B cell (primary cell): ENCODE measurements at regions not wholly inside any gene's neighbourhood (a gene's known extent, or its start where the extent isn't known, plus 50 kb on each side); places are given as distances from the start of the nearest gene placed in this dataset.

Experiments used
- ATAC-seq: fragments of 200-7000 bp; cut with Tn5 transposase; one replicate; pipeline ENCODE4 v1.10.0; 2021; ENCODE audit warnings: low read depth, mild to moderate bottlenecking, moderate number of reproducible peaks, moderate library complexity
- CTCF ChIA-PET: fragments of 350-600 bp; sonication (Branson Sonifier 250); formaldehyde crosslinking; loops from one replicate; lab custom pipeline; 2021; ENCODE audit warnings: antibody characterized with exemption, inconsistent platforms; lab: Charles Lee
- POLR2A ChIA-PET: fragments of 350-600 bp; sonication (Branson Sonifier 250); formaldehyde crosslinking; loops from one replicate; lab custom pipeline; 2021; ENCODE audit warnings: antibody characterized with exemption; lab: Charles Lee
- DNase-seq: peaks from one replicate; pipeline ENCODE4 v3.0.0; 2013
- H2AFZ ChIP-seq: 2 replicates; pipeline ENCODE4 v1.6.1; 2012; ENCODE audit warnings: mild to moderate bottlenecking, low read depth, low read length; ENCODE audit not compliant: insufficient read depth, poor library complexity, severe bottlenecking
- H3K27ac ChIP-seq, 2 donors: 1 replicate in 1 of 2; 2 replicates in 1 of 2; pipeline ENCODE4 v1.5.1; 2012 to 2013; ENCODE audit warnings: low read length in 2 of 2, mild to moderate bottlenecking in 2 of 2, moderate library complexity in 1 of 2
- H3K27me3 ChIP-seq, 4 experiments: fragments of 200-600 bp in 1 of 4; sonication (generic) in 1 of 4; replicated peaks in 1 of 4; 1 replicate in 2 of 4; 2 replicates in 2 of 4; pipeline versions ENCODE4 v1.6.1 to v1.7.0; 2013 to 2016; ENCODE audit warnings: low read length in 3 of 4, mild to moderate bottlenecking in 2 of 4, mixed read lengths in 1 of 4, moderate library complexity in 1 of 4; ENCODE audit not compliant: insufficient read depth in 4 of 4, control insufficient read depth in 3 of 4; ENCODE audit errors: control extremely low read depth in 1 of 4
- H3K36me3 ChIP-seq, 2 experiments: replicated peaks in 1 of 2; 1 replicate in 1 of 2; 2 replicates in 1 of 2; pipeline versions ENCODE4 v1.6.1 to v1.7.1; 2013; ENCODE audit warnings: low read length in 1 of 2; ENCODE audit not compliant: insufficient read depth in 2 of 2, control insufficient read depth in 1 of 2; ENCODE audit errors: control extremely low read depth in 1 of 2, extremely low read depth in 1 of 2
- H3K4me1 ChIP-seq, 2 donors: fragments of 200-600 bp in 1 of 2; sonication (generic) in 1 of 2; 1 replicate in 1 of 2; 2 replicates in 1 of 2; pipeline versions ENCODE4 v1.5.1 to v1.6.1; 2013 to 2017; ENCODE audit warnings: low read length in 2 of 2; ENCODE audit not compliant: control insufficient read depth in 2 of 2, insufficient read depth in 2 of 2
- H3K4me2 ChIP-seq: replicated peaks from 2 replicates; pipeline ENCODE3; 2012; ENCODE audit warnings: mild to moderate bottlenecking, low read depth, low read length; ENCODE audit not compliant: poor library complexity, severe bottlenecking
- H3K4me3 ChIP-seq, 5 experiments: fragments of 200-600 bp in 1 of 5; sonication (generic) in 1 of 5; 1 replicate in 3 of 5; 2 replicates in 2 of 5; pipeline versions ENCODE4 v1.5.1 to v1.7.0; 2011 to 2016; ENCODE audit warnings: low read length in 4 of 5, mild to moderate bottlenecking in 4 of 5, low read depth in 2 of 5, control low read depth in 1 of 5, moderate library complexity in 1 of 5; ENCODE audit not compliant: insufficient read depth in 1 of 5; ENCODE audit errors: control extremely low read depth in 1 of 5, extremely low read depth in 1 of 5
- H3K79me2 ChIP-seq: fragments of 200-600 bp; sonication (generic); one replicate; pipeline ENCODE4 v1.6.0; 2016; ENCODE audit warnings: low read length; ENCODE audit not compliant: control insufficient read depth, insufficient read depth
- H3K9ac ChIP-seq: fragments of 200-600 bp; sonication (generic); 2 replicates; pipeline ENCODE4 v1.6.1; 2017; ENCODE audit warnings: mild to moderate bottlenecking, low read length, moderate library complexity
- H3K9me3 ChIP-seq, 3 donors: one replicate each; pipeline versions ENCODE4 v1.6.1 to v1.7.1; 2013; ENCODE audit warnings: low read length in 2 of 3; ENCODE audit not compliant: control insufficient read depth in 2 of 3, insufficient read depth in 1 of 3; ENCODE audit errors: control extremely low read depth in 1 of 3
- H4K20me1 ChIP-seq: 2 replicates; pipeline ENCODE4 v1.6.0; 2012; ENCODE audit warnings: mild to moderate bottlenecking, low read length; ENCODE audit not compliant: insufficient read depth, control insufficient read depth, poor library complexity, severe bottlenecking
- H3K27ac Mint-ChIP-seq: one replicate; pipeline ENCODE4 v1.8.0; 2021; ENCODE audit warnings: mixed read lengths
- H3K27me3 Mint-ChIP-seq: one replicate; pipeline ENCODE4 v1.8.0; 2021; ENCODE audit warnings: mixed read lengths
- H3K4me1 Mint-ChIP-seq: one replicate; pipeline ENCODE4 v1.8.0; 2021; ENCODE audit warnings: mixed read lengths
- H3K4me3 Mint-ChIP-seq: one replicate; pipeline ENCODE4 v1.8.0; 2021; ENCODE audit warnings: mixed read lengths
- H3K9me3 Mint-ChIP-seq: one replicate; pipeline ENCODE4 v1.8.0; 2022; ENCODE audit warnings: mixed read lengths; ENCODE audit not compliant: insufficient read depth
- EZH2 ChIP-seq: IDR thresholded peaks from 2 replicates; pipeline ENCODE4 v1.6.1; 2012; ENCODE audit warnings: borderline replicate concordance, low read depth, mild to moderate bottlenecking, moderate library complexity, low read length; ENCODE audit not compliant: insufficient read depth, poor library complexity, severe bottlenecking
- WGBS: methylation state at CpG from one replicate; pipeline ENCODE4 v1.1.5; 2013; ENCODE audit warnings: missing lambda C conversion rate; ENCODE audit not compliant: insufficient coverage; 5-methylcytosine and 5-hydroxymethylcytosine counted together
- intact Hi-C: fragments of 100-400 bp; cut with micrococcal nuclease; formaldehyde crosslinking; loops from one replicate; pipeline ENCODE4 v1.10.0; 2022
- TF ChIP-seq, protein P1 (sequence below): fragments of 200-600 bp; IDR thresholded peaks from one replicate; pipeline ENCODE4 v1.8.0; 2022; ENCODE audit warnings: antibody characterized with exemption, mild to moderate bottlenecking

- no peak for ATAC-seq
- peaks cover 3% of the 10 kb centered on the region for H3K9me3 Mint-ChIP-seq
Observed at GRCh38 chr7:159331462-159331861, 186.8 kb upstream of the VIPR2 start.

DNA sequence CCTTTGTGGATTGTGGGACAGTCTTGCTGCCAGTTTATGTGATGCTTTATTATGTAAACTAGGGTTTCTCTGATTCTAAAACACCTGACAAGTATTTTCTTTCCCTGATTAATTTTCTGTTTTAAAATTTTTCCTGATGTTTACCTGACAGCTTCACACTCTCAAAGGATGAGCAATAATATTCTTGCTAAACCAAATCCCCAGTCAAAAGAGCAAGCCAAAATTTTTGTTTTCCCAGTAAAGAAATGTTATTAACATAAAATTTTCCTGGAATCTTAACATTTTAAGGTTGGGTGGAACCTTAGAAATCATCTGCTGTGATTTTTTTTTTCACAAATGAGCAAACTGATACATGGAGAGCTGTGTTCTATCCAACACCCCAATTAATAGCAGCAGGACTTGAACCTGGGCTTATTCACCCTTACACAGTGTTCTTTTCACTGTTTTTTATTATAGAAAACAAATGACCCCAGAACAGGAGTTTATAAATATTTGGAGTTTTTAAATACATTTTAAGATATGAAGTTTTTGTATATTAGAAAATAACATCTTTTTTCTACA, 185.2 kb upstream of the VIPR2 start:
- Histone ChIP-seq H3K36me3 (no peaks in the 10 kb centered on the region), H3K9me3 (peaks cover 0 to 20% (median 16%) of the 10 kb centered on the region in 3 donors), H3K9ac (no peak overlapping the region), H3K4me1 (no peaks in the 10 kb centered on the region), H3K27ac (no peak overlapping the region), H4K20me1 (no peaks in the 10 kb centered on the region), H3K4me3 (no peak overlapping the region), H2AFZ (no peak overlapping the region), H3K4me2 (no peak overlapping the region), H3K79me2 (no peaks in the 10 kb centered on the region), H3K27me3 (no peaks in the 10 kb centered on the region)
- no peak overlapping the region for H3K4me3 Mint-ChIP-seq
- H3K27me3 Mint-ChIP-seq, result no peaks in the 10 kb centered on the region
- DNase-seq, result no peak
- POLR2A ChIA-PET, result no interaction called here
- H3K4me1 Mint-ChIP-seq, result no peaks in the 10 kb centered on the region
- CTCF ChIA-PET, result no interaction called here
- ATAC-seq, result no peak
- H3K27ac Mint-ChIP-seq, result no peak overlapping the region
- no peak for TF ChIP-seq EZH2
- TF ChIP-seq, protein P1, sequence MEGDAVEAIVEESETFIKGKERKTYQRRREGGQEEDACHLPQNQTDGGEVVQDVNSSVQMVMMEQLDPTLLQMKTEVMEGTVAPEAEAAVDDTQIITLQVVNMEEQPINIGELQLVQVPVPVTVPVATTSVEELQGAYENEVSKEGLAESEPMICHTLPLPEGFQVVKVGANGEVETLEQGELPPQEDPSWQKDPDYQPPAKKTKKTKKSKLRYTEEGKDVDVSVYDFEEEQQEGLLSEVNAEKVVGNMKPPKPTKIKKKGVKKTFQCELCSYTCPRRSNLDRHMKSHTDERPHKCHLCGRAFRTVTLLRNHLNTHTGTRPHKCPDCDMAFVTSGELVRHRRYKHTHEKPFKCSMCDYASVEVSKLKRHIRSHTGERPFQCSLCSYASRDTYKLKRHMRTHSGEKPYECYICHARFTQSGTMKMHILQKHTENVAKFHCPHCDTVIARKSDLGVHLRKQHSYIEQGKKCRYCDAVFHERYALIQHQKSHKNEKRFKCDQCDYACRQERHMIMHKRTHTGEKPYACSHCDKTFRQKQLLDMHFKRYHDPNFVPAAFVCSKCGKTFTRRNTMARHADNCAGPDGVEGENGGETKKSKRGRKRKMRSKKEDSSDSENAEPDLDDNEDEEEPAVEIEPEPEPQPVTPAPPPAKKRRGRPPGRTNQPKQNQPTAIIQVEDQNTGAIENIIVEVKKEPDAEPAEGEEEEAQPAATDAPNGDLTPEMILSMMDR, result no peak
- intact Hi-C loops, result no loop called here
- H3K9me3 Mint-ChIP-seq, result peaks cover 6% of the 10 kb centered on the region

More at GRCh38 chr7:159331462-159331861, 186.8 kb upstream of the VIPR2 start:
- H3K27me3 Mint-ChIP-seq, result no peaks in the 10 kb centered on the region
- Histone ChIP-seq H3K4me3 (no peak overlapping the region), H3K79me2 (no peaks in the 10 kb centered on the region), H3K27me3 (no peaks in the 10 kb centered on the region), H3K27ac (no peak overlapping the region), H3K4me1 (no peaks in the 10 kb centered on the region), H3K36me3 (no peaks in the 10 kb centered on the region), H3K4me2 (no peak overlapping the region), H4K20me1 (no peaks in the 10 kb centered on the region), H2AFZ (no peak overlapping the region), H3K9ac (no peak overlapping the region), H3K9me3 (peaks cover 0 to 21% (median 16%) of the 10 kb centered on the region in 3 donors)
- intact Hi-C loops, result no loop called here
- TF ChIP-seq, protein P1, result no peak
- no peak for TF ChIP-seq EZH2
- ChIA-PET POLR2A (no interaction called here), CTCF (no interaction called here)
- WGBS, result 40% methylated on average over 1 of the region's 2 CpGs
- no peak overlapping the region for H3K27ac Mint-ChIP-seq
- no peak for DNase-seq
- H3K4me1 Mint-ChIP-seq, result no peaks in the 10 kb centered on the region
- H3K4me3 Mint-ChIP-seq, result no peak overlapping the region
